Thyroid gland (tissue), 4 donors: ENCODE measurements at regions not wholly inside any gene's neighbourhood (a gene's known extent, or its start where the extent isn't known, plus 50 kb on each side); places are given as distances from the start of the nearest gene placed in this dataset.

Source experiments
- DNase-seq, 2 donors: peaks; one replicate each; pipeline ENCODE4 v3.0.0-alpha.2; 2019
- H3K27ac ChIP-seq, 3 donors: fragments of 200-600 bp; sonication (generic); 1 replicate in 2 of 3; 2 replicates in 1 of 3; pipeline ENCODE4 v1.5.1; 2016 to 2019; ENCODE audit warnings: mild to moderate bottlenecking in 1 of 3, moderate library complexity in 1 of 3
- H3K27me3 ChIP-seq: fragments of 200-600 bp; sonication (generic); one replicate; pipeline ENCODE4 v1.5.1; 2019
- H3K36me3 ChIP-seq, 2 donors: fragments of 200-600 bp; sonication (generic); one replicate each; pipeline ENCODE4 v1.5.1; 2016 to 2019
- H3K4me1 ChIP-seq, 2 donors: fragments of 200-600 bp; sonication (generic); one replicate each; pipeline ENCODE4 v1.5.1; 2017 to 2019
- H3K4me3 ChIP-seq, 3 donors: fragments of 200-600 bp; sonication (generic); replicated peaks in 1 of 3; 1 replicate in 2 of 3; 2 replicates in 1 of 3; pipeline ENCODE4 v1.5.1; 2016; ENCODE audit warnings: mild to moderate bottlenecking in 1 of 3
- H3K9me3 ChIP-seq: fragments of 200-600 bp; sonication (generic); one replicate; pipeline ENCODE4 v1.5.1; 2017
- POLR2A ChIP-seq, 2 donors: fragments of 450-650 bp; IDR thresholded peaks; one replicate each; pipeline ENCODE4 v1.6.1; 2017; ENCODE audit warnings: antibody characterized with exemption in 2 of 2, mild to moderate bottlenecking in 2 of 2, moderate library complexity in 1 of 2
- WGBS, 2 donors: methylation state at CpG; one replicate each; pipeline ENCODE4 v1.1.5; 2017; 5-methylcytosine and 5-hydroxymethylcytosine counted together
- intact Hi-C: fragments of 100-400 bp; cut with DNase I; formaldehyde crosslinking; loops from one replicate; pipeline ENCODE4 v1.15.1; 2023
- TF ChIP-seq, protein P1 (sequence below), 6 experiments: fragments of 200-600 bp in 3 of 6; fragments of 450-650 bp in 3 of 6; sonication (generic) in 3 of 6; IDR thresholded peaks; one replicate each; pipeline ENCODE4 v1.5.1; 2016 to 2019; ENCODE audit warnings: antibody characterized with exemption in 6 of 6, mild to moderate bottlenecking in 2 of 6, inconsistent platforms in 1 of 6, moderate library complexity in 1 of 6

DNA sequence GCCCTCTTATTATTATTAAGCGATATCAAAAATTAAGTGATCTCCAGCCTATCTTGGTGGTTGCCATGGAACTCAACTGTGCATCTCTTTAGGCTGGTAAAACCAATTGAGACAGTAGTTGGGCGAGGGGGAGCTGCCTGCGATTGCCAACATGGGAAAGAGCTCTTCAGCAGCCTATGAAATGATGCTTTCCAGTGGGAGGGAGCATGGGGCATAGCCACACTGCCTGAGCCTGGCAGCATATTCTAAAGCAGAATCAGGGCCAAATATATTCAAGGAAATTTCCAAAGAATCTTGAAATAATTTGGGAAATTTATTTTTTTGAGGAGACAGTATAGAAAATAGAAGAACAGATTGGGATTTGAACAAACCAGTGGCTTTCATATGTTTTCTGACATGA, 126.9 kb upstream of the DNAH14 start:
- 83% methylated on average over 3 of the region's 3 CpGs for WGBS, 2 donors
- no peak overlapping the region for H3K4me3 ChIP-seq
- H3K4me1 ChIP-seq = no peaks in the 10 kb centered on the region
- intact Hi-C loops = no loop called here
- no peak overlapping the region for H3K27ac ChIP-seq
- no peak for DNase-seq
- no peaks in the 10 kb centered on the region for H3K36me3 ChIP-seq
- TF ChIP-seq, protein P1, sequence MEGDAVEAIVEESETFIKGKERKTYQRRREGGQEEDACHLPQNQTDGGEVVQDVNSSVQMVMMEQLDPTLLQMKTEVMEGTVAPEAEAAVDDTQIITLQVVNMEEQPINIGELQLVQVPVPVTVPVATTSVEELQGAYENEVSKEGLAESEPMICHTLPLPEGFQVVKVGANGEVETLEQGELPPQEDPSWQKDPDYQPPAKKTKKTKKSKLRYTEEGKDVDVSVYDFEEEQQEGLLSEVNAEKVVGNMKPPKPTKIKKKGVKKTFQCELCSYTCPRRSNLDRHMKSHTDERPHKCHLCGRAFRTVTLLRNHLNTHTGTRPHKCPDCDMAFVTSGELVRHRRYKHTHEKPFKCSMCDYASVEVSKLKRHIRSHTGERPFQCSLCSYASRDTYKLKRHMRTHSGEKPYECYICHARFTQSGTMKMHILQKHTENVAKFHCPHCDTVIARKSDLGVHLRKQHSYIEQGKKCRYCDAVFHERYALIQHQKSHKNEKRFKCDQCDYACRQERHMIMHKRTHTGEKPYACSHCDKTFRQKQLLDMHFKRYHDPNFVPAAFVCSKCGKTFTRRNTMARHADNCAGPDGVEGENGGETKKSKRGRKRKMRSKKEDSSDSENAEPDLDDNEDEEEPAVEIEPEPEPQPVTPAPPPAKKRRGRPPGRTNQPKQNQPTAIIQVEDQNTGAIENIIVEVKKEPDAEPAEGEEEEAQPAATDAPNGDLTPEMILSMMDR (IDR thresholded peaks at IDR 0.05) = no peak
- TF ChIP-seq POLR2A (IDR thresholded peaks at IDR 0.05) = no peak
- no peaks in the 10 kb centered on the region for H3K9me3 ChIP-seq
- H3K27me3 ChIP-seq = no peaks in the 10 kb centered on the region

DNA sequence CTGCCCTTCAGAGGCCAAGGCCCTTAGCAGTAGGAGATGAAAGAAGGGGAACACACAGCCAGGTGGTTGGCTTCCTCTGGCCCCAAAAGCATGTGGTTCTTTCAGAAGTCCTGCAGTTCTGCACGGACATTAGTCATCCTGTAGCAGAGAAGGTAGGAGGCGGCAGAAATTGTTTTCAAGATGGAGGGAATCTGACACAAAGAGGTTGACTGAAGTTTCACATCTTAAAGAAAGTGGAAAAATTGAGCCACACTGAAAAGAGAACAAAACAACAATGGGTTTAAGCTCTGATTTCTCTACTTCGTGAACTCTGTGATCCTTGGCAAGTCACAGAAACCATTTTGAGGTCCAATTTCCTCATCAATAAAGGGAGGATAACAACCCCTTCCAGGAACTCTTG, 125.3 kb upstream of the DNAH14 start:
- intact Hi-C loops = no loop called here
- 77 to 86% methylated on average over 3 of the region's 3 CpGs for WGBS, 2 donors
- no peak for DNase-seq
- H3K27me3 ChIP-seq = no peaks in the 10 kb centered on the region
- no peak overlapping the region for H3K27ac ChIP-seq
- no peak overlapping the region for H3K4me3 ChIP-seq
- no peak for TF ChIP-seq POLR2A (IDR thresholded peaks at IDR 0.05)
- TF ChIP-seq, protein P1 (IDR thresholded peaks at IDR 0.05) = no peak
- H3K4me1 ChIP-seq = no peaks in the 10 kb centered on the region
- no peaks in the 10 kb centered on the region for H3K36me3 ChIP-seq
- no peaks in the 10 kb centered on the region for H3K9me3 ChIP-seq

DNA sequence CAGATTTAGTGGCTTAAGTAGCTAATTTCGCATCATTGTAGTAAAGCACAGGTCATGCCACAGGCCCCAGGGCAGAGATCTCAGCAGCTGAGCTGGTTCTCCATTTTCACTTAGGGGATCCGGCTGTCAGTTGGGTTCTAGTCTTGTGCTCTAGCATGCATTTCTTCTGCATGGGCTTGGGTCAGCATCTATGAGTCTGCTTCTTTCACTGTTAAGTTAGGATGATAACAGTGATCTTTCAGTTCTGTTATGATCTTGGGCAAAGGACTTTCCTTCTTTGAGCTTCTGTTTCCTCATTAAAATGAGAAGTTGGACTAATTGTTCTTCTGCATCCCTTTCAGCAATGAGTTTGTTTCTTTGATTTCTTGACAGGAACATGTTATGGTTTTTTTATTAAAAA, 123.6 kb upstream of the DNAH14 start:
- DNase-seq = no peak
- intact Hi-C loops = no loop called here
- H3K27me3 ChIP-seq = no peaks in the 10 kb centered on the region
- no peaks in the 10 kb centered on the region for H3K9me3 ChIP-seq
- TF ChIP-seq, protein P1 (IDR thresholded peaks at IDR 0.05) = no peak
- TF ChIP-seq POLR2A (IDR thresholded peaks at IDR 0.05) = no peak
- no peaks in the 10 kb centered on the region for H3K36me3 ChIP-seq
- H3K27ac ChIP-seq = no peak overlapping the region
- 91 to 97% methylated on average over 2 of the region's 2 CpGs for WGBS, 2 donors
- H3K4me3 ChIP-seq = no peak overlapping the region
- H3K4me1 ChIP-seq = no peaks in the 10 kb centered on the region

DNA sequence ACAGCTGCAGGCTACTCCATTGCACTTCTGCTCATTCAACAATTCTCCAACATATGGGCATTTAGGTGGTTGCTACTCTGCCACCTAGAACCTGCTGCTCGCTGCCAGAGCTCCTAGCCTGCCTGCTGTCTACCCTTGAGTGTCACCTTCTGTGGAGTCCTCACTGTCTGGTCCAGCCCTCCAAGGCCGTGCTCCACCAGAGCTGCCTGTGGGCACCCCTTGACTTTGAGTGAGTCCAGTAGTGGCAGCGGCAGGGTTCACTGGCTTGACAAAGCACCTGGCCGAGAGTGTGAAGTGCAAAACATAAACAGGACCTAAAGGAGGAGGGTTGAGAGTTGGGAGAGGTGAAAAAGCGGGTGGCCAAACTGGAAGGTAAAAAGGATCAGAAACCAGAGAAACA, 120.3 kb upstream of the DNAH14 start:
- WGBS, 2 donors = 35 to 39% methylated on average over 5 of the region's 5 CpGs

DNA sequence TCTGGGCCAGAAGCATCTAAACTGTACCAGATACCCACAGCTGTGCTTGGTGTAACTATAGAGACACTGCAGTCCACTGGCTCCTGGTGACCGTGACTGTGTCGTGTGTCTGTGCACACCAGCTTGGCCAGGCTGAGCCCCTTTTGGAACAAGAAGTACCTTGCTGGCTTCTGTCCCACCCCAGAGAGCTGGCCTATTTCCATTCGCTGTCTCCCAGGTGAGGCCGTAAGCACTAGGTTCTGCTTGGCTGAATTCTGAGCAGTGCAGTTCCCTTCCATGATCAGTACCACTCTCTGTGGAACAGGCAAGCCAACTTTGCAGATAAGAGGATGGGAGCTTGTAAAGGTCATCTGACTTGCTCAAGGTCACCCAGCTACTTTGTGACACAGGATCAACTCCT, 119.9 kb upstream of the DNAH14 start:
- 33 to 42% methylated on average over 4 of the region's 4 CpGs for WGBS, 2 donors
- TF ChIP-seq, protein P1 (IDR thresholded peaks at IDR 0.05) = no peak
- TF ChIP-seq POLR2A (IDR thresholded peaks at IDR 0.05) = no peak
- DNase-seq = peak; percentile 85 to 91
- intact Hi-C loops = no loop called here
- H3K27ac ChIP-seq = peak overlapping the region in 1 of 3 donors; percentile 22
- no peaks in the 10 kb centered on the region for H3K4me1 ChIP-seq
- no peaks in the 10 kb centered on the region for H3K9me3 ChIP-seq
- H3K36me3 ChIP-seq = no peaks in the 10 kb centered on the region
- H3K4me3 ChIP-seq = no peak overlapping the region
- H3K27me3 ChIP-seq = no peaks in the 10 kb centered on the region

More for the DNA sequence above, 120.3 kb upstream of the DNAH14 start:
- H3K36me3 ChIP-seq = no peaks in the 10 kb centered on the region
- TF ChIP-seq, protein P1 (IDR thresholded peaks at IDR 0.05) = no peak
- no peak for TF ChIP-seq POLR2A (IDR thresholded peaks at IDR 0.05)
- no peak overlapping the region for H3K27ac ChIP-seq
- no peaks in the 10 kb centered on the region for H3K27me3 ChIP-seq
- intact Hi-C loops = no loop called here
- no peaks in the 10 kb centered on the region for H3K9me3 ChIP-seq
- no peak overlapping the region for H3K4me3 ChIP-seq
- no peaks in the 10 kb centered on the region for H3K4me1 ChIP-seq
- DNase-seq = peak; percentile 21 to 38
